Breast epithelium (tissue), 3 donors: ENCODE measurements at regions not wholly inside any gene's neighbourhood (a gene's known extent, or its start where the extent isn't known, plus 50 kb on each side); places are given as distances from the start of the nearest gene placed in this dataset.

ENCODE experiments used
- POLR2A ChIP-seq: fragments of 450-650 bp; IDR thresholded peaks from one replicate; pipeline ENCODE4 v1.6.1; 2016; ENCODE audit warnings: antibody characterized with exemption, mild to moderate bottlenecking, moderate library complexity
- POLR2AphosphoS5 ChIP-seq, 3 donors: sonication (generic); formaldehyde crosslinking; IDR thresholded peaks; one replicate each; pipeline ENCODE4 v1.6.1; 2017; ENCODE audit warnings: antibody characterized with exemption in 3 of 3
- TF ChIP-seq, protein P1 (sequence below), 3 donors: fragments of 450-650 bp; IDR thresholded peaks; one replicate each; pipeline ENCODE4 v1.5.1; 2016 to 2017; ENCODE audit warnings: antibody characterized with exemption in 3 of 3, mild to moderate bottlenecking in 3 of 3, moderate library complexity in 3 of 3

DNA sequence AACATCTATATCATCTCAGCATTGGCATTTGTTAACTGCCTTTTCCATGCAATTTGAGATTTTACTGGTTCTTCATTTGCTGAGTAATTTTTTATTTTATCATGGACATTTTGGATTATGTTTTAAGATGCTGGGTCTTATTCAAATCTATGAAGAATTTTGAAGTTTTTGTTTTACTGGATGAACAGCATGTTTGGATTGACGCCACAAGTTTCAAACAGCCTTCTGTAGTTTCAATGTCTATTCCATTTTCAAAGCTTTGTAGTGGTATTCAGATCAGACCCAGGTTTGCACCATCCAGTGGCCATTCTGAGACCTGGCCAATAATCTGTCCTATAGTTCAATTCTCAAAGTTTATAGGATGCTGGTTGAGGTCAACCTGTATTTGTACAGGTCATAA, 148.4 kb upstream of the STMND1 start:
- TF ChIP-seq, protein P1, sequence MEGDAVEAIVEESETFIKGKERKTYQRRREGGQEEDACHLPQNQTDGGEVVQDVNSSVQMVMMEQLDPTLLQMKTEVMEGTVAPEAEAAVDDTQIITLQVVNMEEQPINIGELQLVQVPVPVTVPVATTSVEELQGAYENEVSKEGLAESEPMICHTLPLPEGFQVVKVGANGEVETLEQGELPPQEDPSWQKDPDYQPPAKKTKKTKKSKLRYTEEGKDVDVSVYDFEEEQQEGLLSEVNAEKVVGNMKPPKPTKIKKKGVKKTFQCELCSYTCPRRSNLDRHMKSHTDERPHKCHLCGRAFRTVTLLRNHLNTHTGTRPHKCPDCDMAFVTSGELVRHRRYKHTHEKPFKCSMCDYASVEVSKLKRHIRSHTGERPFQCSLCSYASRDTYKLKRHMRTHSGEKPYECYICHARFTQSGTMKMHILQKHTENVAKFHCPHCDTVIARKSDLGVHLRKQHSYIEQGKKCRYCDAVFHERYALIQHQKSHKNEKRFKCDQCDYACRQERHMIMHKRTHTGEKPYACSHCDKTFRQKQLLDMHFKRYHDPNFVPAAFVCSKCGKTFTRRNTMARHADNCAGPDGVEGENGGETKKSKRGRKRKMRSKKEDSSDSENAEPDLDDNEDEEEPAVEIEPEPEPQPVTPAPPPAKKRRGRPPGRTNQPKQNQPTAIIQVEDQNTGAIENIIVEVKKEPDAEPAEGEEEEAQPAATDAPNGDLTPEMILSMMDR (IDR thresholded peaks at IDR 0.05): no peak
- no peak for TF ChIP-seq POLR2A
- TF ChIP-seq POLR2AphosphoS5 (IDR thresholded peaks at IDR 0.05): no peak
